ENCODE measurements at regions not wholly inside any gene's neighbourhood (a gene's known extent, or its start where the extent isn't known, plus 50 kb on each side); places are given as distances from the start of the nearest gene placed in this dataset.

DNA sequence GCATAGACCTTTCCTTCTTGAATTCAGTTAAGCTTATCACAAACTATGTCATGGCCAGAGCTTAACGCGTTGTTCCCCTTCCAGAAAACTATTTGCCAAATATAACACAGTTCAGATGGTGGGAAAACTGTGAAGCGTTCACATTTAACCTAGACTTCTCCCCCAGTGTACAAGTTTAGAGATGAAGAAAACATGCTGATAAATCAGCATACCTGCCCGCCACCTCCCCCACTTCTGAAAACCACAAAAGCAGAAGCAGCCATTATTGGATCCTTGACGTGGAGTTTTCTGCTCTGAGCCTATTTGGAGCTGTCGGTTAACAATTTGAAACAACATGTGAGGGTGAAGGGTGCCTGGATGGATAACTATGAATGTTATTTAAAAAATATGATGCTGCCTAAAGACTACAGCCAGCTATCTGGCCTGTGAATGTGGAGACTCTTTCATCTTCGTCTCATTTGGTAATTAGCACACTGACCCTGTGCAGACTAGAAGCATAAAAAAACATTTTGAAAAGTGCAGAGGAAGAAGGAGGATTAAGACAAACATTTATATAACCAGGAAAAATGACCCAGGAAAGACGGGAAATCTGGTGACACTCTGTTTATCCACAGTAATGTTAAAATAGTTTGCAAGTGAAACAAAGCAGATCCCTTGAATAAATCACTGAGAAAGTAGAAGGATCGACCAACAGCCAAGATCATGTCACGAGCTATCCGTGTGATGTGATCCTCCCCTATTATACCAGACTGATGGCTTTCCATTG is 408.2 kb downstream of the AEBP2 start:
- CTCF ChIA-PET = interaction anchor here (0.7 to 1.4 kb wide), 6 partner anchors 13 to 89 kb away, joined by 3 to 5 read pairs (median 3); no protein-coding TSS in a partner anchor

DNA sequence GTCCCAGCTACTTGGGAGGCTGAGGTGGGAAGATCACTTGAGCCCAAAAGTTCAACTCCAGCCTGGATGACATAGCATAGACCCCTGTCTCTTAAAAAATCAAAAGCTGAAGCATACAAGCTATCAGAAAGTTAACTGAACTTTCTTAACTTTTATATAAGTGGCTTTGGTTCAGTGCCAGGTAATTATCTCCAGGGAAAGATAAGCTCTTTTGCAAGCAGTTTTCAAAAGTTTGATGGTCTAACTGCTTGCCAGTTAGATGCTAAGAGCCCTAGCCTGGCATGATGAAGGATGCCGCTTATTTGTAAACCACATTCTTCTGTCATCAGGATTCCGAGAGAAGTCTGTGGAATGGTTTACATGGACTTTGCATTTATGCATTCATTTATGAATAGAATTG is 409.1 kb downstream of the AEBP2 start:
- no peak for DNase-seq (ENCODE audit: extremely low spot score)
- TF ChIP-seq, protein P1, sequence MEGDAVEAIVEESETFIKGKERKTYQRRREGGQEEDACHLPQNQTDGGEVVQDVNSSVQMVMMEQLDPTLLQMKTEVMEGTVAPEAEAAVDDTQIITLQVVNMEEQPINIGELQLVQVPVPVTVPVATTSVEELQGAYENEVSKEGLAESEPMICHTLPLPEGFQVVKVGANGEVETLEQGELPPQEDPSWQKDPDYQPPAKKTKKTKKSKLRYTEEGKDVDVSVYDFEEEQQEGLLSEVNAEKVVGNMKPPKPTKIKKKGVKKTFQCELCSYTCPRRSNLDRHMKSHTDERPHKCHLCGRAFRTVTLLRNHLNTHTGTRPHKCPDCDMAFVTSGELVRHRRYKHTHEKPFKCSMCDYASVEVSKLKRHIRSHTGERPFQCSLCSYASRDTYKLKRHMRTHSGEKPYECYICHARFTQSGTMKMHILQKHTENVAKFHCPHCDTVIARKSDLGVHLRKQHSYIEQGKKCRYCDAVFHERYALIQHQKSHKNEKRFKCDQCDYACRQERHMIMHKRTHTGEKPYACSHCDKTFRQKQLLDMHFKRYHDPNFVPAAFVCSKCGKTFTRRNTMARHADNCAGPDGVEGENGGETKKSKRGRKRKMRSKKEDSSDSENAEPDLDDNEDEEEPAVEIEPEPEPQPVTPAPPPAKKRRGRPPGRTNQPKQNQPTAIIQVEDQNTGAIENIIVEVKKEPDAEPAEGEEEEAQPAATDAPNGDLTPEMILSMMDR (IDR thresholded peaks at IDR 0.05; ENCODE audit: control extremely low read depth, extremely low read depth, low read depth, missing control alignments) = no peak
- POLR2A ChIA-PET = no interaction called here
- CTCF ChIA-PET = interaction anchor here (1.1 to 1.2 kb wide), 2 partner anchors 32 to 45 kb away, joined by 3 read pairs; no protein-coding TSS in a partner anchor

More for the DNA sequence above, 408.2 kb downstream of the AEBP2 start:
- no peak for DNase-seq (ENCODE audit: extremely low spot score)
- TF ChIP-seq, protein P1 (IDR thresholded peaks at IDR 0.05; ENCODE audit: control extremely low read depth, extremely low read depth, low read depth, missing control alignments) = no peak
- POLR2A ChIA-PET = no interaction called here

DNA sequence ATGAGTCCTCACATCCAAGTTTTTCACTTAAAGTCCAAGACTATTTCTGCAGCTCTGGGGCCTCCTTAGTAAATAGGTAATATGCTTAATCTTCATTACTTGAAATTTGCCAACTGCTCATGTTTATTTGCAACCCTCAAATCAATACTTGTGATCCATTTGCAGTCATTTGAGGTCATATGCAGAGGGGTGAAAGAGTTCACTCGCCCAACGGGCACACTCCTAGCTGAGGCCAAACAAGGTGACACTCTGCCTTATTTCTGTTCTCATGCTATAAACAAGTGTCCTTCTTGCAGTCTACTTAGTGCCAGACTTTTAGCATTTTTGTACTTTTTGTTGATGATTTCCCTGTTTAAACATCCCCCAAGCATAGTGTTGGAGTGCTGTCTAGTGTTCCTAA is 409.9 kb downstream of the AEBP2 start:
- DNase-seq (ENCODE audit: extremely low spot score) = no peak
- ChIA-PET POLR2A (no interaction called here), CTCF (no interaction called here)
- TF ChIP-seq, protein P1 (IDR thresholded peaks at IDR 0.05; ENCODE audit: control extremely low read depth, extremely low read depth, low read depth, missing control alignments) = no peak

DNA sequence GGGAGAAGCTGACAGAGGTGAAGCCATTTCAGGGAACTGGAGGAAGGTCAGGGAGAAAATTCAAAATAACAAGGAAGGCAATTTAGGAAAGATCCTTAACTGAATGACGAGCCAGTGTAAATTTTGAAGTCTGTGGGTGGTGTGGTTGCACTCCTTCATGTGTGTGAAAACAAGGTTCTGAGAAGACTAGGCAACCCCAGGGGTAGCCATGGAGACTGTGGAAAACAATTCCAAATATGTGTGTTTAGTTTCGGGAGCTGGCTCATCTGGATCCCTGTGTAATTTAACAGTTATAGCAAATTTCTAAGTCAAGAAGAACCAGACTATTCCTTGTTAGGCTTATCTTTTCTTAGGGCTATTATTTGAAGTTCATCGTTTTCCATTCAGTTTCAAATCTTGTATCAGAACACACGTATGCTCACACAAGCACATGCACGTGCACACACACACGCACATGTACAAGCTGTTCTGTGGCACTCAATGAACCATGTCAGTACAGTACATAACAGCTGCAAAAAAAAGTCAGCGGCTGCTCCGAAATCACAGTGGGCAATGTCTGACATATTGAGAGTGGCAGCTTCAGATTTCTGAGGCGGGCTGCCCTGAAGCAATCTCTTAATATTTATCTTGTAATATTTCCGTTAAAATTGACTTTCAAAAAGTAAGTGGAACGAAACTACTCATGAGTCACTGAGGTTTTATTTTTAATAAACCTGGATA is 411.2 kb downstream of the AEBP2 start:
- DNase-seq (ENCODE audit: extremely low spot score) = no peak
- ChIA-PET POLR2A (no interaction called here), CTCF (interaction anchor here (1.1 kb wide), 1 partner anchor 20 kb away, joined by 3 read pairs; no protein-coding TSS in a partner anchor)
- TF ChIP-seq, protein P1 (IDR thresholded peaks at IDR 0.05; ENCODE audit: control extremely low read depth, extremely low read depth, low read depth, missing control alignments) = no peak

DNA sequence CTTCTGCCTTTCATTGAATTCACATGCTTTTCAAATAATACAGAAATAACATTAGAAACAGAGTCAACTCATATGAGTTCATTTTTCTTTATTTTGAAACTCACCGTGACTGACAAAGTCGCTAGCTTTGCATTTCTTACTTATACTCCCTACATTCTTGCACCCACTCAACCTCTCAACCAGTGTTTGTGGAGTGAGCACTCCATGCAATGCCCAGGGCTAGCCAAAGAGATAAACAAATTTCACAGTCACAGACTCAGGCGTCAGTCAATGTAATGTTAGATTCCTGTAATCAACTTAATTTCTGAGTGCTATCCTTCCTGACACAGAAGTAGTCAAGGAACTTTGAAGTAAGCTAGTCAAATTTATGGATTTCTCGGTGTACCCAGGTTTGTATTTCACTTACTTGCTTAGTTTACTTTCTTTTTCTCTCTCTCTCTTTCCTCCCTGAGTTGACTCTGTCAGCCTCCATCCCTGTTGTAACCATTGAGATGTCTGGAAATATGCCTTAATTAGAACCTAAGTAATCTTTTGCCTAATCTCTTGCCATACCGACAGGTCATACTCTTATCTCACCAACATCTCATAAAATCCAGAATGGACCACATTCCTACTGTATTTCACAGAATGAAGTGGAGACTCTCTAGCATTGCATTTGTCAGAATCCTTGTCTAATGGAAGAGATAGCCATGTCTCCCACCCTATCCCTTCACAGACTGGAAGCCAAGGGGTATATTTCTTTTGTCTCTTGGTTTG is 413.0 kb downstream of the AEBP2 start:
- POLR2A ChIA-PET = no interaction called here
- no peak for DNase-seq (ENCODE audit: extremely low spot score)
- CTCF ChIA-PET = interaction anchor here (1.2 kb wide), 1 partner anchor 16 kb away, joined by 3 read pairs; no protein-coding TSS in a partner anchor
- TF ChIP-seq, protein P1 (IDR thresholded peaks at IDR 0.05; ENCODE audit: control extremely low read depth, extremely low read depth, low read depth, missing control alignments) = no peak

DNA sequence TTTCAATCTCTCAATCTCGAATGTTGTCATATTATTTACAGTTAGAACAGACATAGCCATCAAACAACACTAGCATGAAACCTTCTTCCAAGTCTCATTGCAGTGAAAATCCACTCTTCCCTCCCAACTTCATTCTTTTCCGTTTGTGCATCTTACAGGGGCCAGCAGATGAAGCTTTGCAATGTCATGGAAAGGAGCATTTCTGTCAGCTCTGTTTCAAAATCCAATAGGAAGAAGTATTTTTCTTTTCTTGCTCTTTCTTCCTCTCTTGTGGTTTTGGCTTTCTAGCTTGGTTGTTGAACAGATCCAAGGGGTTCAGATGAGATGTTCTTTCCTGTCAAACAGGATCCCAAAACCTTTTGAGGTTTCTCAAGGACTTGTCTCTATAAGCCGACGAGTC is 416.6 kb downstream of the AEBP2 start:
- no peak for DNase-seq (ENCODE audit: extremely low spot score)
- TF ChIP-seq, protein P1 (IDR thresholded peaks at IDR 0.05; ENCODE audit: control extremely low read depth, extremely low read depth, low read depth, missing control alignments) = no peak
- ChIA-PET CTCF (no interaction called here), POLR2A (no interaction called here)

All from GM10248 (cell line).